KMS-11 (cell line): ENCODE measurements at regions not wholly inside any gene's neighbourhood (a gene's known extent, or its start where the extent isn't known, plus 50 kb on each side); places are given as distances from the start of the nearest gene placed in this dataset.

Experiments
- H2AFZ ChIP-seq: fragments of 200-600 bp; sonication (generic); 2 replicates; pipeline ENCODE4 v1.6.1; 2016; ENCODE audit warnings: antibody characterized with exemption, mixed run types, low read depth
- H3K27ac ChIP-seq: fragments of 200-600 bp; sonication (generic); 2 replicates; pipeline ENCODE4 v1.6.1; 2016; ENCODE audit warnings: mild to moderate bottlenecking, mixed run types
- H3K27me3 ChIP-seq: fragments of 200-600 bp; sonication (generic); 2 replicates; pipeline ENCODE4 v1.6.1; 2017; ENCODE audit warnings: mild to moderate bottlenecking, low read depth, mixed run types, moderate library complexity; ENCODE audit not compliant: insufficient read depth
- H3K36me3 ChIP-seq: fragments of 200-600 bp; sonication (generic); 2 replicates; pipeline ENCODE4 v1.6.1; 2017; ENCODE audit warnings: mild to moderate bottlenecking, mixed run types; ENCODE audit not compliant: insufficient read depth
- H3K4me1 ChIP-seq: fragments of 200-600 bp; sonication (generic); 2 replicates; pipeline ENCODE4 v1.6.1; 2016; ENCODE audit warnings: mild to moderate bottlenecking, low read depth, mixed run types; ENCODE audit not compliant: poor library complexity, severe bottlenecking
- H3K4me2 ChIP-seq: fragments of 200-600 bp; sonication (generic); 2 replicates; pipeline ENCODE4 v1.7.0; 2016; ENCODE audit warnings: mild to moderate bottlenecking, mixed run types
- H3K4me3 ChIP-seq: fragments of 200-600 bp; sonication (generic); IDR thresholded peaks from 2 replicates; pipeline ENCODE4 v1.6.1; 2017; ENCODE audit warnings: low read depth, low read length, mixed read lengths; ENCODE audit not compliant: insufficient read depth
- H3K79me2 ChIP-seq: fragments of 200-600 bp; sonication (generic); 2 replicates; pipeline ENCODE4 v1.6.1; 2016; ENCODE audit warnings: low read depth, mixed run types; ENCODE audit not compliant: insufficient read depth
- H3K9ac ChIP-seq: fragments of 200-600 bp; sonication (generic); 2 replicates; pipeline ENCODE4 v1.6.1; 2016; ENCODE audit warnings: mild to moderate bottlenecking, mixed run types
- H4K20me1 ChIP-seq: fragments of 200-600 bp; sonication (generic); 2 replicates; pipeline ENCODE4 v1.6.1; 2016; ENCODE audit warnings: mild to moderate bottlenecking, mixed run types; ENCODE audit not compliant: insufficient read depth
- TF ChIP-seq, protein P1 (sequence below): fragments of 200-600 bp; sonication (generic); conservative IDR thresholded peaks from 2 replicates; pipeline ENCODE4 v1.6.1; 2017; ENCODE audit warnings: low read depth, mild to moderate bottlenecking, antibody characterized with exemption, low read length, moderate library complexity, mixed read lengths

GRCh38 chr19:30870876-30871275 lies 478.4 kb downstream of the TSHZ3 start:
- H4K20me1 ChIP-seq: no peaks in the 10 kb centered on the region
- no peak overlapping the region for H3K4me2 ChIP-seq
- no peak overlapping the region for H3K27ac ChIP-seq
- no peaks in the 10 kb centered on the region for H3K4me1 ChIP-seq
- H3K27me3 ChIP-seq: no peaks in the 10 kb centered on the region
- H2AFZ ChIP-seq: no peak overlapping the region
- no peaks in the 10 kb centered on the region for H3K36me3 ChIP-seq
- no peak overlapping the region for H3K4me3 ChIP-seq
- TF ChIP-seq, protein P1, sequence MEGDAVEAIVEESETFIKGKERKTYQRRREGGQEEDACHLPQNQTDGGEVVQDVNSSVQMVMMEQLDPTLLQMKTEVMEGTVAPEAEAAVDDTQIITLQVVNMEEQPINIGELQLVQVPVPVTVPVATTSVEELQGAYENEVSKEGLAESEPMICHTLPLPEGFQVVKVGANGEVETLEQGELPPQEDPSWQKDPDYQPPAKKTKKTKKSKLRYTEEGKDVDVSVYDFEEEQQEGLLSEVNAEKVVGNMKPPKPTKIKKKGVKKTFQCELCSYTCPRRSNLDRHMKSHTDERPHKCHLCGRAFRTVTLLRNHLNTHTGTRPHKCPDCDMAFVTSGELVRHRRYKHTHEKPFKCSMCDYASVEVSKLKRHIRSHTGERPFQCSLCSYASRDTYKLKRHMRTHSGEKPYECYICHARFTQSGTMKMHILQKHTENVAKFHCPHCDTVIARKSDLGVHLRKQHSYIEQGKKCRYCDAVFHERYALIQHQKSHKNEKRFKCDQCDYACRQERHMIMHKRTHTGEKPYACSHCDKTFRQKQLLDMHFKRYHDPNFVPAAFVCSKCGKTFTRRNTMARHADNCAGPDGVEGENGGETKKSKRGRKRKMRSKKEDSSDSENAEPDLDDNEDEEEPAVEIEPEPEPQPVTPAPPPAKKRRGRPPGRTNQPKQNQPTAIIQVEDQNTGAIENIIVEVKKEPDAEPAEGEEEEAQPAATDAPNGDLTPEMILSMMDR: no peak
- no peak overlapping the region for H3K9ac ChIP-seq
- no peaks in the 10 kb centered on the region for H3K79me2 ChIP-seq

GRCh38 chr19:30865511-30865910 lies 483.7 kb downstream of the TSHZ3 start:
- no peak overlapping the region for H3K27ac ChIP-seq
- TF ChIP-seq, protein P1: no peak
- no peaks in the 10 kb centered on the region for H3K4me1 ChIP-seq
- no peaks in the 10 kb centered on the region for H3K36me3 ChIP-seq
- no peaks in the 10 kb centered on the region for H4K20me1 ChIP-seq
- H3K4me2 ChIP-seq: no peak overlapping the region
- H3K79me2 ChIP-seq: no peaks in the 10 kb centered on the region
- no peak overlapping the region for H3K9ac ChIP-seq
- no peaks in the 10 kb centered on the region for H3K27me3 ChIP-seq
- H3K4me3 ChIP-seq: no peak overlapping the region
- no peak overlapping the region for H2AFZ ChIP-seq

GRCh38 chr19:30864391-30865215 lies 484.6 kb downstream of the TSHZ3 start:
- Histone ChIP-seq H3K4me3 (no peak overlapping the region), H3K36me3 (no peaks in the 10 kb centered on the region), H3K27me3 (no peaks in the 10 kb centered on the region), H3K9ac (no peak overlapping the region), H3K4me1 (no peaks in the 10 kb centered on the region), H3K79me2 (no peaks in the 10 kb centered on the region), H3K4me2 (no peak overlapping the region), H3K27ac (no peak overlapping the region), H4K20me1 (no peaks in the 10 kb centered on the region), H2AFZ (no peak overlapping the region)
- TF ChIP-seq, protein P1: no peak

DNA sequence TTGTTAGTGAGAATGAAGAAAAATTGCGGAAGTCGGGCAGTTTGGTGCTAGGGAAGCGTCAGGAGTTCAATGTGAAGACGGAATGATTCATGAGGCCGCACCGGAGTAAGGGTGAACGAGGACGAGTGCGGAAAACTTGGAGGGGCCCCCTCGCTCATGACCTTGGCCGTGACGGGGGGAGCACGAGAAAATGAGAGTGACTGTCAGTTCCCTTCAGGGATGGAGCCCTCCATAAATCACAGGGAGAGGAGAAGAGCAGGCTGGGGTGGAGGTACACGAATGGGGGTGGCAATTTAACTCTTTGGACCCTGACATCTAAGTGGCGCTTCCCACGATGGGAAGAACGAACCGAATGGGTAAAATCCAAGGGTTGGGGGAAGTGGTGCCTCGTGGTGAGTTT lies 486.4 kb downstream of the TSHZ3 start:
- H3K4me1 ChIP-seq: no peaks in the 10 kb centered on the region
- TF ChIP-seq, protein P1: no peak
- no peak overlapping the region for H3K4me3 ChIP-seq
- H4K20me1 ChIP-seq: no peaks in the 10 kb centered on the region
- H3K4me2 ChIP-seq: no peak overlapping the region
- no peak overlapping the region for H3K27ac ChIP-seq
- H3K27me3 ChIP-seq: no peaks in the 10 kb centered on the region
- H2AFZ ChIP-seq: no peak overlapping the region
- no peaks in the 10 kb centered on the region for H3K79me2 ChIP-seq
- H3K36me3 ChIP-seq: no peaks in the 10 kb centered on the region
- no peak overlapping the region for H3K9ac ChIP-seq
